ENCODE measurements at regions not wholly inside any gene's neighbourhood (a gene's known extent, or its start where the extent isn't known, plus 50 kb on each side); places are given as distances from the start of the nearest gene placed in this dataset.

- TF ChIP-seq CTCF (IDR thresholded peaks at IDR 0.05) = no peak
- H3K27ac ChIP-seq (ENCODE audit: low read depth in 1 of 2, low read length in 2 of 2) = no peak overlapping the region
- H3K4me2 ChIP-seq (replicated peaks; ENCODE audit: extremely low read depth, low read length, poor library complexity, severe bottlenecking) = no peak overlapping the region
- no peaks in the 10 kb centered on the region for H3K36me3 ChIP-seq (replicated peaks in 1 of 2; ENCODE audit: control insufficient read depth in 1 of 2, insufficient read depth in 2 of 2, low read length in 2 of 2)
- WGBS (ENCODE audit: insufficient coverage) = no CpG with 5 or more reads among the region's 1 CpG
- Mint-ChIP-seq H3K4me3 (no peak overlapping the region), H3K4me1 (no peaks in the 10 kb centered on the region), H3K27me3 (ENCODE audit: low read depth in 3 of 3) (no peaks in the 10 kb centered on the region), H3K27ac (no peak overlapping the region), H3K36me3 (no peaks in the 10 kb centered on the region), H3K9me3 (no peaks in the 10 kb centered on the region)
- no peaks in the 10 kb centered on the region for H4K20me1 ChIP-seq (ENCODE audit: insufficient read depth, low read length)
- no peaks in the 10 kb centered on the region for H3K9me3 ChIP-seq (replicated peaks in 1 of 2; ENCODE audit: control insufficient read depth in 1 of 2, insufficient read depth in 1 of 2, low read length in 2 of 2)
- H2AFZ ChIP-seq (ENCODE audit: insufficient read depth, low read depth, low read length, poor library complexity, severe bottlenecking) = no peak overlapping the region
- intact Hi-C loops (cut with micrococcal nuclease) = no loop called here
- no peak for DNase-seq
- H3K79me2 ChIP-seq (ENCODE audit: insufficient read depth, low read length) = no peaks in the 10 kb centered on the region
- H3K4me1 ChIP-seq (ENCODE audit: control insufficient read depth in 1 of 2, insufficient read depth in 2 of 2, low read length in 2 of 2) = no peaks in the 10 kb centered on the region
- H3K27me3 ChIP-seq (ENCODE audit: control insufficient read depth in 2 of 2, insufficient read depth in 2 of 2, low read length in 2 of 2) = no peaks in the 10 kb centered on the region
- no peak overlapping the region for H3K9ac ChIP-seq (ENCODE audit: insufficient read depth, low read length, poor library complexity, severe bottlenecking)
- no peak overlapping the region for H3K4me3 ChIP-seq (replicated peaks in 1 of 3; ENCODE audit: low read depth in 2 of 3, low read length in 3 of 3)
Measured at GRCh38 chr7:125154930-125155329, 225.3 kb upstream of the POT1 start.

- no peaks in the 10 kb centered on the region for H3K27me3 Mint-ChIP-seq (ENCODE audit: low read depth in 3 of 3)
- H3K79me2 ChIP-seq (ENCODE audit: insufficient read depth, low read length) = no peaks in the 10 kb centered on the region
- no peak overlapping the region for H3K9ac ChIP-seq (ENCODE audit: insufficient read depth, low read length, poor library complexity, severe bottlenecking)
- no peaks in the 10 kb centered on the region for H4K20me1 ChIP-seq (ENCODE audit: insufficient read depth, low read length)
- WGBS (ENCODE audit: insufficient coverage) = no CpG with 5 or more reads among the region's 1 CpG
- H3K4me1 Mint-ChIP-seq = no peaks in the 10 kb centered on the region
- H2AFZ ChIP-seq (ENCODE audit: insufficient read depth, low read depth, low read length, poor library complexity, severe bottlenecking) = no peak overlapping the region
- no peaks in the 10 kb centered on the region for H3K36me3 ChIP-seq (replicated peaks in 1 of 2; ENCODE audit: control insufficient read depth in 1 of 2, insufficient read depth in 2 of 2, low read length in 2 of 2)
- H3K4me1 ChIP-seq (ENCODE audit: control insufficient read depth in 1 of 2, insufficient read depth in 2 of 2, low read length in 2 of 2) = no peaks in the 10 kb centered on the region
- no peak overlapping the region for H3K4me2 ChIP-seq (replicated peaks; ENCODE audit: extremely low read depth, low read length, poor library complexity, severe bottlenecking)
- H3K36me3 Mint-ChIP-seq = no peaks in the 10 kb centered on the region
- H3K27ac Mint-ChIP-seq = no peak overlapping the region
- no peaks in the 10 kb centered on the region for H3K27me3 ChIP-seq (ENCODE audit: control insufficient read depth in 2 of 2, insufficient read depth in 2 of 2, low read length in 2 of 2)
- H3K4me3 ChIP-seq (replicated peaks in 1 of 3; ENCODE audit: low read depth in 2 of 3, low read length in 3 of 3) = no peak overlapping the region
- H3K27ac ChIP-seq (ENCODE audit: low read depth in 1 of 2, low read length in 2 of 2) = no peak overlapping the region
- intact Hi-C loops (cut with micrococcal nuclease) = no loop called here
- no peak for TF ChIP-seq CTCF (IDR thresholded peaks at IDR 0.05)
- H3K4me3 Mint-ChIP-seq = no peak overlapping the region
- H3K9me3 ChIP-seq (replicated peaks in 1 of 2; ENCODE audit: control insufficient read depth in 1 of 2, insufficient read depth in 1 of 2, low read length in 2 of 2) = no peaks in the 10 kb centered on the region
- H3K9me3 Mint-ChIP-seq = no peaks in the 10 kb centered on the region
- no peak for DNase-seq
Measured at GRCh38 chr7:125149151-125149550, 219.5 kb upstream of the POT1 start.

Measured in CD14-positive monocyte (primary cell).